Ovary (tissue), 3 donors: ENCODE measurements at regions not wholly inside any gene's neighbourhood (a gene's known extent, or its start where the extent isn't known, plus 50 kb on each side); places are given as distances from the start of the nearest gene placed in this dataset.

Source experiments
- EP300 ChIP-seq: sonication (generic); formaldehyde crosslinking; IDR thresholded peaks from one replicate; pipeline ENCODE4 v1.6.1; 2017; ENCODE audit warnings: antibody characterized with exemption
- TF ChIP-seq, protein P1 (sequence below), 3 donors: fragments of 450-650 bp in 2 of 3; fragments of 200-600 bp in 1 of 3; IDR thresholded peaks; one replicate each; pipeline versions ENCODE4 v1.5.1 to v1.8.0; 2016 to 2022; ENCODE audit warnings: antibody characterized with exemption in 3 of 3, mild to moderate bottlenecking in 1 of 3
- donor health status: DM: no; HTN: no; CAD: no.

DNA sequence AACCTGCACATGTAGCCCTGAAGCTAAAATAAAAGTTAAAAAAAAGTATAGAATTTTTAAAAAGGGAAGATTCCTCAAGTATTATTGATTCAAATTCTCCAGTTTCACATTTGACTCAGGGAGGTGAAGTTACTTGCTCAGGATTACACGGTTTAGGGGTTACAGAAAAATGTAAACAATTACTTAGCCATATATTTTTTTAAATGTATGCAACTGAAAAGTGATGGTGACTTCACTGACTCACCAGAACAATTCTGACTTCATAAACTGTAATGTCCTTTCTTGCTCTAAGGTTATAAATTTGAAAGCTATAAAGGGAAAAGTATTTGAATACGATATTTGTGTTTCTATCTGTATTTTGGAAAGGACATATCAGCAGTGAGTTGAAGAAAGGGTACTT is 371.2 kb downstream of the SPRY1 start:
- TF ChIP-seq, protein P1, sequence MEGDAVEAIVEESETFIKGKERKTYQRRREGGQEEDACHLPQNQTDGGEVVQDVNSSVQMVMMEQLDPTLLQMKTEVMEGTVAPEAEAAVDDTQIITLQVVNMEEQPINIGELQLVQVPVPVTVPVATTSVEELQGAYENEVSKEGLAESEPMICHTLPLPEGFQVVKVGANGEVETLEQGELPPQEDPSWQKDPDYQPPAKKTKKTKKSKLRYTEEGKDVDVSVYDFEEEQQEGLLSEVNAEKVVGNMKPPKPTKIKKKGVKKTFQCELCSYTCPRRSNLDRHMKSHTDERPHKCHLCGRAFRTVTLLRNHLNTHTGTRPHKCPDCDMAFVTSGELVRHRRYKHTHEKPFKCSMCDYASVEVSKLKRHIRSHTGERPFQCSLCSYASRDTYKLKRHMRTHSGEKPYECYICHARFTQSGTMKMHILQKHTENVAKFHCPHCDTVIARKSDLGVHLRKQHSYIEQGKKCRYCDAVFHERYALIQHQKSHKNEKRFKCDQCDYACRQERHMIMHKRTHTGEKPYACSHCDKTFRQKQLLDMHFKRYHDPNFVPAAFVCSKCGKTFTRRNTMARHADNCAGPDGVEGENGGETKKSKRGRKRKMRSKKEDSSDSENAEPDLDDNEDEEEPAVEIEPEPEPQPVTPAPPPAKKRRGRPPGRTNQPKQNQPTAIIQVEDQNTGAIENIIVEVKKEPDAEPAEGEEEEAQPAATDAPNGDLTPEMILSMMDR (IDR thresholded peaks at IDR 0.05), result no peak
- no peak for TF ChIP-seq EP300
